ENCODE measurements at regions not wholly inside any gene's neighbourhood (a gene's known extent, or its start where the extent isn't known, plus 50 kb on each side); places are given as distances from the start of the nearest gene placed in this dataset.

DNA sequence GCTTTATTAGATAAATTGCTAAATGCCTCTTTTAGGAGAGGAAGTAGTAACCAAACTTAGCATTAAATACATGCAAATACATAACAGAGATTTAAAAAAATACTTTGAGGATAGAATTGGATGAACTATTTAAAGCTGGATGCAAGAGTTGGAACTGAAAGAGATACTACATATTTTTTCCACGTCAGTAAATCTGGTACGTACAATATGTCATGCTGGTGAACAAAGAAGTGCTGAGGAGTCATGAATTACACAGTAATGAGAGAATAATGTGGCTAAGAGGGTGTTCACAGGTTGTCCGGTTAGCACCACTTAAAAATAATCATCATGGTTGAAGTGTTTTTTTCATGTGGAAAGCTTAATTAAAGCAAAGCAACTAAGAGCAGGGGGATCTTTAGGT, 184.1 kb upstream of the FRMPD4 start:
- TF ChIP-seq, protein P1, sequence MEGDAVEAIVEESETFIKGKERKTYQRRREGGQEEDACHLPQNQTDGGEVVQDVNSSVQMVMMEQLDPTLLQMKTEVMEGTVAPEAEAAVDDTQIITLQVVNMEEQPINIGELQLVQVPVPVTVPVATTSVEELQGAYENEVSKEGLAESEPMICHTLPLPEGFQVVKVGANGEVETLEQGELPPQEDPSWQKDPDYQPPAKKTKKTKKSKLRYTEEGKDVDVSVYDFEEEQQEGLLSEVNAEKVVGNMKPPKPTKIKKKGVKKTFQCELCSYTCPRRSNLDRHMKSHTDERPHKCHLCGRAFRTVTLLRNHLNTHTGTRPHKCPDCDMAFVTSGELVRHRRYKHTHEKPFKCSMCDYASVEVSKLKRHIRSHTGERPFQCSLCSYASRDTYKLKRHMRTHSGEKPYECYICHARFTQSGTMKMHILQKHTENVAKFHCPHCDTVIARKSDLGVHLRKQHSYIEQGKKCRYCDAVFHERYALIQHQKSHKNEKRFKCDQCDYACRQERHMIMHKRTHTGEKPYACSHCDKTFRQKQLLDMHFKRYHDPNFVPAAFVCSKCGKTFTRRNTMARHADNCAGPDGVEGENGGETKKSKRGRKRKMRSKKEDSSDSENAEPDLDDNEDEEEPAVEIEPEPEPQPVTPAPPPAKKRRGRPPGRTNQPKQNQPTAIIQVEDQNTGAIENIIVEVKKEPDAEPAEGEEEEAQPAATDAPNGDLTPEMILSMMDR (conservative IDR thresholded peaks at IDR 0.05; ENCODE audit: low read depth, low read length) = no peak
- no peak for TF ChIP-seq EZH2 (IDR thresholded peaks at IDR 0.05; ENCODE audit: borderline replicate concordance, low read depth, low read length, poor library complexity, severe bottlenecking)
